Neutrophil (primary cell): ENCODE measurements at regions not wholly inside any gene's neighbourhood (a gene's known extent, or its start where the extent isn't known, plus 50 kb on each side); places are given as distances from the start of the nearest gene placed in this dataset.
"Not testable (repeated sequence)": the region's sequence is repeated elsewhere in the genome, so short reads cannot be mapped to it uniquely, and the experiment has no call there.

Source experiments
- H3K27ac ChIP-seq: fragments of 200-600 bp; sonication (generic); 2 replicates; pipeline ENCODE4 v1.5.1; 2016; ENCODE audit warnings: mild to moderate bottlenecking, moderate library complexity
- H3K27me3 ChIP-seq: fragments of 200-600 bp; sonication (generic); 2 replicates; pipeline ENCODE4 v1.6.0; 2016; ENCODE audit warnings: mild to moderate bottlenecking
- H3K36me3 ChIP-seq: fragments of 200-600 bp; sonication (generic); 2 replicates; pipeline ENCODE4 v1.5.1; 2017
- H3K4me1 ChIP-seq, 2 experiments: fragments of 200-600 bp in 1 of 2; sonication (generic) in 1 of 2; 1 replicate in 1 of 2; 2 replicates in 1 of 2; pipeline versions ENCODE4 v1.5.1 to v1.6.1; 2013 to 2016; ENCODE audit warnings: low read depth in 1 of 2, low read length in 1 of 2, mild to moderate bottlenecking in 1 of 2, moderate library complexity in 1 of 2; ENCODE audit not compliant: control insufficient read depth in 1 of 2, insufficient read depth in 1 of 2
- H3K4me3 ChIP-seq, 2 experiments: fragments of 200-600 bp in 1 of 2; sonication (generic) in 1 of 2; 1 replicate in 1 of 2; 2 replicates in 1 of 2; pipeline ENCODE4 v1.5.1; 2013 to 2016; ENCODE audit warnings: low read depth in 1 of 2, low read length in 1 of 2, mild to moderate bottlenecking in 1 of 2, moderate library complexity in 1 of 2
- H3K9me3 ChIP-seq: fragments of 200-600 bp; sonication (generic); 2 replicates; pipeline ENCODE4 v1.5.1; 2016
- CTCF ChIP-seq: fragments of 200-600 bp; sonication (generic); IDR thresholded peaks from 2 replicates; pipeline ENCODE4 v1.5.1; 2016; ENCODE audit warnings: antibody characterized with exemption

GRCh38 chr11:129546266-129546665 is 170.6 kb downstream of the BARX2 start:
- no peaks in the 10 kb centered on the region for H3K9me3 ChIP-seq
- H3K27ac ChIP-seq: no peak overlapping the region
- no peaks in the 10 kb centered on the region for H3K27me3 ChIP-seq
- no peaks in the 10 kb centered on the region for H3K36me3 ChIP-seq
- H3K4me1 ChIP-seq: no peaks in the 10 kb centered on the region
- H3K4me3 ChIP-seq: no peak overlapping the region
- TF ChIP-seq CTCF: no peak

- TF ChIP-seq CTCF: no peak
- H3K4me1 ChIP-seq: no peaks in the 10 kb centered on the region
- no peaks in the 10 kb centered on the region for H3K9me3 ChIP-seq
- no peaks in the 10 kb centered on the region for H3K36me3 ChIP-seq
- no peak overlapping the region for H3K27ac ChIP-seq
- H3K27me3 ChIP-seq: no peaks in the 10 kb centered on the region
- no peak overlapping the region for H3K4me3 ChIP-seq
These were observed 181.8 kb downstream of the BARX2 start for GRCh38 chr11:129557421-129557820.

GRCh38 chr11:129569007-129569406 is 193.4 kb downstream of the BARX2 start:
- H3K9me3 ChIP-seq: no peaks in the 10 kb centered on the region
- H3K27ac ChIP-seq: no peak overlapping the region
- H3K36me3 ChIP-seq: no peaks in the 10 kb centered on the region
- no peaks in the 10 kb centered on the region for H3K4me1 ChIP-seq
- H3K27me3 ChIP-seq: no peaks in the 10 kb centered on the region
- H3K4me3 ChIP-seq: no peak overlapping the region
- TF ChIP-seq CTCF: no peak

- not testable (repeated sequence) for H3K4me1 ChIP-seq, H3K27ac ChIP-seq, H3K4me3 ChIP-seq, H3K36me3 ChIP-seq, H3K27me3 ChIP-seq, H3K9me3 ChIP-seq
These were observed 197.0 kb downstream of the BARX2 start for GRCh38 chr11:129572667-129573066.

GRCh38 chr11:129573161-129573560 is 197.5 kb downstream of the BARX2 start:
- Histone ChIP-seq H3K27ac (no peak overlapping the region), H3K4me1 (no peaks in the 10 kb centered on the region), H3K36me3 (no peaks in the 10 kb centered on the region), H3K27me3 (no peaks in the 10 kb centered on the region), H3K9me3 (no peaks in the 10 kb centered on the region), H3K4me3 (no peak overlapping the region)
- TF ChIP-seq CTCF: no peak

GRCh38 chr11:129574431-129574830 is 198.8 kb downstream of the BARX2 start:
- H3K27ac ChIP-seq: no peak overlapping the region
- no peaks in the 10 kb centered on the region for H3K4me1 ChIP-seq
- H3K27me3 ChIP-seq: no peaks in the 10 kb centered on the region
- TF ChIP-seq CTCF: no peak
- no peaks in the 10 kb centered on the region for H3K9me3 ChIP-seq
- H3K4me3 ChIP-seq: no peak overlapping the region
- no peaks in the 10 kb centered on the region for H3K36me3 ChIP-seq
